SK-N-SH treated with all-trans-retinoic acid at 6 μM for 48 hours (cell line): ENCODE measurements at regions not wholly inside any gene's neighbourhood (a gene's known extent, or its start where the extent isn't known, plus 50 kb on each side); places are given as distances from the start of the nearest gene placed in this dataset.

Experiments
- ARNTL ChIP-seq: fragments of 450-650 bp; formaldehyde crosslinking; IDR thresholded peaks from 2 replicates; pipeline ENCODE4 v1.5.0; 2020; ENCODE audit warnings: low read depth, mild to moderate bottlenecking, moderate library complexity, borderline replicate concordance
- GLIS3 ChIP-seq: fragments of 250-450 bp; sonication (Bioruptor Pico); IDR thresholded peaks from 2 replicates; pipeline ENCODE4 v1.5.0; 2020; ENCODE audit warnings: mild to moderate bottlenecking, moderate library complexity
- ISL1 ChIP-seq: fragments of 250-450 bp; sonication (Bioruptor Pico); IDR thresholded peaks from 2 replicates; pipeline ENCODE4 v2.1.2; 2022; ENCODE audit warnings: mild to moderate bottlenecking, moderate library complexity
- PPARA ChIP-seq: fragments of 250-450 bp; sonication (Bioruptor Pico); IDR thresholded peaks from 2 replicates; pipeline ENCODE4 v1.5.0; 2020; ENCODE audit warnings: mild to moderate bottlenecking, borderline replicate concordance
- RARB ChIP-seq: fragments of 250-450 bp; sonication (Bioruptor Pico); IDR thresholded peaks from 2 replicates; pipeline ENCODE4 v1.8.0; 2021; ENCODE audit warnings: mild to moderate bottlenecking, moderate library complexity
- SNAI2 ChIP-seq: fragments of 250-450 bp; sonication (Bioruptor Pico); IDR thresholded peaks from 2 replicates; pipeline ENCODE4 v1.5.0; 2020; ENCODE audit warnings: mild to moderate bottlenecking, moderate library complexity
- TCF4 ChIP-seq: fragments of 250-450 bp; sonication (Bioruptor Pico); IDR thresholded peaks from 2 replicates; pipeline ENCODE4 v1.8.0; 2021; ENCODE audit warnings: mild to moderate bottlenecking, moderate library complexity, borderline replicate concordance
- TOX ChIP-seq: fragments of 250-450 bp; sonication (Bioruptor Pico); IDR thresholded peaks from 2 replicates; pipeline ENCODE4 v1.8.0; 2021; ENCODE audit warnings: mild to moderate bottlenecking, moderate library complexity, borderline replicate concordance
- ZFP3 ChIP-seq: fragments of 250-450 bp; sonication (Bioruptor Pico); IDR thresholded peaks from 2 replicates; pipeline ENCODE4 v1.5.0; 2020; ENCODE audit warnings: mild to moderate bottlenecking, moderate library complexity
- ZFP30 ChIP-seq: fragments of 450-650 bp; formaldehyde crosslinking; IDR thresholded peaks from 2 replicates; pipeline ENCODE4 v1.5.0; 2022; ENCODE audit warnings: mild to moderate bottlenecking, moderate library complexity
- TF ChIP-seq, protein P1 (sequence below): fragments of 250-450 bp; sonication (Bioruptor Pico); IDR thresholded peaks from 2 replicates; pipeline ENCODE4 v1.8.0; 2020; ENCODE audit warnings: mild to moderate bottlenecking, moderate library complexity, borderline replicate concordance

DNA sequence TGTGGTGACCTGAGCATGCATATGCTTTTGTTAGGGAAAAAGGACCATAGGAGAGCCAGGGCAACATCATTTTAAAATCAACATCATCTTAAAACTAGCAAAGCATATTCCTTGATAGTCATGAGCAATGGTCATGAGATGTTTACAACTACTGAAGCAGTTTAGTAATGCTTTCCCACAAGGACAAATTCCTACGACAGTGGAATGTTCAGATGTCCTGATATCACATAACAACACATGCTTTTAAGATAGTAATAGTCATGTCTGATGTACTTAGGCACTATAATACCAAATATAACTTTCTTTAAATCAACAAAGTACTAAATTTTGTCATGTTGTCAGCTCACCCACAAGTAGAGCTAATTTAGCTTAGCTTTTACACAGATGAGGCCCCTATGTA is 370.3 kb downstream of the HTR1B start:
- TF ChIP-seq TCF4 (CRISPR knock-in tag) (no peak), ARNTL (no peak), ZFP3 (CRISPR knock-in tag) (no peak), RARB (CRISPR knock-in tag) (no peak), ISL1 (CRISPR knock-in tag) (no peak), ZFP30 (CRISPR knock-in tag) (no peak), GLIS3 (CRISPR knock-in tag) (no peak), TOX (no peak), SNAI2 (no peak), PPARA (no peak)
- TF ChIP-seq, protein P1, sequence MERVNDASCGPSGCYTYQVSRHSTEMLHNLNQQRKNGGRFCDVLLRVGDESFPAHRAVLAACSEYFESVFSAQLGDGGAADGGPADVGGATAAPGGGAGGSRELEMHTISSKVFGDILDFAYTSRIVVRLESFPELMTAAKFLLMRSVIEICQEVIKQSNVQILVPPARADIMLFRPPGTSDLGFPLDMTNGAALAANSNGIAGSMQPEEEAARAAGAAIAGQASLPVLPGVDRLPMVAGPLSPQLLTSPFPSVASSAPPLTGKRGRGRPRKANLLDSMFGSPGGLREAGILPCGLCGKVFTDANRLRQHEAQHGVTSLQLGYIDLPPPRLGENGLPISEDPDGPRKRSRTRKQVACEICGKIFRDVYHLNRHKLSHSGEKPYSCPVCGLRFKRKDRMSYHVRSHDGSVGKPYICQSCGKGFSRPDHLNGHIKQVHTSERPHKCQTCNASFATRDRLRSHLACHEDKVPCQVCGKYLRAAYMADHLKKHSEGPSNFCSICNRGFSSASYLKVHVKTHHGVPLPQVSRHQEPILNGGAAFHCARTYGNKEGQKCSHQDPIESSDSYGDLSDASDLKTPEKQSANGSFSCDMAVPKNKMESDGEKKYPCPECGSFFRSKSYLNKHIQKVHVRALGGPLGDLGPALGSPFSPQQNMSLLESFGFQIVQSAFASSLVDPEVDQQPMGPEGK (CRISPR knock-in tag): no peak
